SU-DHL-6 (cell line): ENCODE measurements at regions not wholly inside any gene's neighbourhood (a gene's known extent, or its start where the extent isn't known, plus 50 kb on each side); places are given as distances from the start of the nearest gene placed in this dataset.
A peak's percentile ranks its signal among the peaks of the same experiment; 100 is the strongest.

Experiments used
- H2AFZ ChIP-seq: fragments of 200-600 bp; sonication (generic); 2 replicates; pipeline ENCODE4 v1.6.1; 2014; ENCODE audit warnings: low read depth, mild to moderate bottlenecking, moderate library complexity, mixed read lengths, antibody characterized with exemption, low read length; ENCODE audit not compliant: severe bottlenecking
- H3F3A ChIP-seq: fragments of 200-600 bp; shearing (Covaris generic); 2 replicates; pipeline ENCODE4 v1.6.0; 2016; ENCODE audit warnings: antibody characterized with exemption, mild to moderate bottlenecking; ENCODE audit not compliant: insufficient read depth
- H3K27ac ChIP-seq: fragments of 200-600 bp; sonication (generic); 2 replicates; pipeline ENCODE4 v1.5.1; 2016; ENCODE audit warnings: low read depth, mild to moderate bottlenecking, low read length, moderate library complexity, mixed read lengths
- H3K27me3 ChIP-seq: fragments of 200-600 bp; sonication (generic), shearing (Covaris generic); 2 replicates; pipeline ENCODE4 v1.6.0; 2014; ENCODE audit warnings: mild to moderate bottlenecking, low read length
- H3K36me3 ChIP-seq: fragments of 200-600 bp; sonication (generic); 2 replicates; pipeline ENCODE4 v1.6.1; 2014; ENCODE audit warnings: mild to moderate bottlenecking, low read length, mixed read lengths
- H3K4me2 ChIP-seq: fragments of 300-600, 200-600 bp; shearing (Covaris generic), sonication (generic); 2 replicates; pipeline ENCODE4 v1.6.0; 2014; ENCODE audit warnings: low read length, low read depth, mild to moderate bottlenecking; ENCODE audit not compliant: poor library complexity, severe bottlenecking
- H3K4me3 ChIP-seq: fragments of 200-600 bp; sonication (generic); 2 replicates; pipeline ENCODE4 v1.5.1; 2014; ENCODE audit warnings: antibody characterized with exemption, low read length, mild to moderate bottlenecking, mixed read lengths; ENCODE audit not compliant: insufficient read depth, poor library complexity, severe bottlenecking
- H3K79me2 ChIP-seq: fragments of 200-600 bp; sonication (generic); 2 replicates; pipeline ENCODE4 v1.6.1; 2014; ENCODE audit warnings: mild to moderate bottlenecking, low read length, moderate library complexity; ENCODE audit not compliant: insufficient read depth
- H3K9ac ChIP-seq: fragments of 200-600 bp; sonication (generic); 2 replicates; pipeline ENCODE4 v1.7.0; 2014; ENCODE audit warnings: mild to moderate bottlenecking, low read length
- H3K9me2 ChIP-seq: fragments of 200-600 bp; sonication (generic); replicated peaks from 2 replicates; pipeline ENCODE4 v1.6.1; 2014; ENCODE audit warnings: low read length; ENCODE audit not compliant: insufficient read depth
- H3K9me3 ChIP-seq: fragments of 200-600 bp; sonication (generic); 2 replicates; pipeline ENCODE4 v1.6.1; 2014; ENCODE audit warnings: low read length, mixed read lengths; ENCODE audit not compliant: insufficient read depth
- H4K20me1 ChIP-seq: fragments of 200-600 bp; sonication (generic); 2 replicates; pipeline ENCODE4 v1.6.1; 2014; ENCODE audit warnings: low read depth, mild to moderate bottlenecking, antibody characterized with exemption, low read length, moderate library complexity, mixed read lengths
- EZH2phosphoT487 ChIP-seq: fragments of 200-600 bp; sonication (generic), shearing (Covaris generic); conservative IDR thresholded peaks from 2 replicates; pipeline ENCODE4 v1.6.1; 2018; ENCODE audit warnings: mild to moderate bottlenecking, antibody characterized with exemption, low read length, moderate library complexity, mixed read lengths
- TF ChIP-seq, protein P1 (sequence below): fragments of 200-600 bp; sonication (generic); IDR thresholded peaks from one replicate; pipeline ENCODE4 v1.5.1; 2017; ENCODE audit warnings: antibody characterized with exemption, mild to moderate bottlenecking, low read length, moderate library complexity; ENCODE audit not compliant: insufficient read depth, poor library complexity, severe bottlenecking

DNA sequence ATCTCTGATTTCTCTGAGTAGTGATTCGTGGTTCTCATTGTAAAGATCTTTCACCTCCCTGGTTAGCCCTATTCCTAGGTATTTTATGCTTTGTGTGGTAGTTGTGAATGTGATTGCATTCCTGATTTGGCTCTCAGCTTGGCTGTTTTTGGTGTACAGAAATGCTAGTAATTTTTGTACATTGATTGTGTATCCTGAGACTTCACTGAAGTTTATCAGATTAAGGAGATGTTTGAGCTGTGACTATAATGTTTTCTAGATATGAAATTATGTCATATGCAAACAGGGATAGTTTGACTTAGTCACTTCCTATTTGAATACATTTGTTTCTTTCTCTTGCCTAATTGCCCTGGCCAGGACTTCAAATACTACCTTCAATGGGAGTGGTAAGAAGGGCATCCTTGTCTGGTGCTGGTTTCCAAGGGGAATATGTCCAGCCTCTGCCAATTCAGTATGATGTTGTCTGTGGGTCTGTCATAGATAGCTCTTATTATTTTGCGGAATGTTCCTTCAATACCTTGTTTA is 251.9 kb upstream of the ZNF804A start:
- no peaks in the 10 kb centered on the region for H3K79me2 ChIP-seq
- H2AFZ ChIP-seq, result no peak overlapping the region
- TF ChIP-seq EZH2phosphoT487, result no peak
- TF ChIP-seq, protein P1, sequence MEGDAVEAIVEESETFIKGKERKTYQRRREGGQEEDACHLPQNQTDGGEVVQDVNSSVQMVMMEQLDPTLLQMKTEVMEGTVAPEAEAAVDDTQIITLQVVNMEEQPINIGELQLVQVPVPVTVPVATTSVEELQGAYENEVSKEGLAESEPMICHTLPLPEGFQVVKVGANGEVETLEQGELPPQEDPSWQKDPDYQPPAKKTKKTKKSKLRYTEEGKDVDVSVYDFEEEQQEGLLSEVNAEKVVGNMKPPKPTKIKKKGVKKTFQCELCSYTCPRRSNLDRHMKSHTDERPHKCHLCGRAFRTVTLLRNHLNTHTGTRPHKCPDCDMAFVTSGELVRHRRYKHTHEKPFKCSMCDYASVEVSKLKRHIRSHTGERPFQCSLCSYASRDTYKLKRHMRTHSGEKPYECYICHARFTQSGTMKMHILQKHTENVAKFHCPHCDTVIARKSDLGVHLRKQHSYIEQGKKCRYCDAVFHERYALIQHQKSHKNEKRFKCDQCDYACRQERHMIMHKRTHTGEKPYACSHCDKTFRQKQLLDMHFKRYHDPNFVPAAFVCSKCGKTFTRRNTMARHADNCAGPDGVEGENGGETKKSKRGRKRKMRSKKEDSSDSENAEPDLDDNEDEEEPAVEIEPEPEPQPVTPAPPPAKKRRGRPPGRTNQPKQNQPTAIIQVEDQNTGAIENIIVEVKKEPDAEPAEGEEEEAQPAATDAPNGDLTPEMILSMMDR, result no peak
- H3F3A ChIP-seq, result no peaks in the 10 kb centered on the region
- no peak overlapping the region for H3K4me2 ChIP-seq
- no peaks in the 10 kb centered on the region for H3K27me3 ChIP-seq
- H4K20me1 ChIP-seq, result no peaks in the 10 kb centered on the region
- no peak overlapping the region for H3K27ac ChIP-seq
- H3K9me3 ChIP-seq, result no peaks in the 10 kb centered on the region
- no peaks in the 10 kb centered on the region; the same call in 1 of the 2 replicates for H3K36me3 ChIP-seq
- no peaks in the 10 kb centered on the region for H3K9me2 ChIP-seq
- no peak overlapping the region for H3K4me3 ChIP-seq
- no peak overlapping the region for H3K9ac ChIP-seq

DNA sequence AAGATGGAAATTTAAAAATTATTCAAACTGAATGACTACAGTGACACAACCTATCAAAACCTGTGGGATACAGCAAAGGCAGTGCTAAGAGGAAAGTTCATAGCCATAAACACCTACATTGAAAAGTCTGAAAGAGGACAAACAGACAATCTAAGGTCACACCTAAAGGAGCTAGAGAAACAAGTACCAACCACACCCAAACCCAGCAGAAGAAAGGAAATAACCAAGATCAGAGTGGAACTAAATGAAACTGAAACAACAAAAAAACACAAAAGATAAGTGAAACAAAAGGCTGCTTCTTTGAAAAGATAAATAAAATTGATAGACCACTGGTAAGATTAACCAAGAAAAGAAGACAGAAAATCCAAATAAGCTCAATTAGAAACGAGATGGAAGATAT is 247.2 kb upstream of the ZNF804A start:
- H3K9me2 ChIP-seq, result no peaks in the 10 kb centered on the region
- no peaks in the 10 kb centered on the region for H4K20me1 ChIP-seq
- no peak overlapping the region for H3K27ac ChIP-seq
- no peaks in the 10 kb centered on the region for H3K9me3 ChIP-seq
- no peak overlapping the region for H3K4me2 ChIP-seq
- H3K4me3 ChIP-seq, result no peak overlapping the region
- H2AFZ ChIP-seq, result no peak overlapping the region
- H3K27me3 ChIP-seq, result no peaks in the 10 kb centered on the region
- no peaks in the 10 kb centered on the region; the same call in 1 of the 2 replicates for H3K36me3 ChIP-seq
- H3K9ac ChIP-seq, result no peak overlapping the region
- no peaks in the 10 kb centered on the region for H3F3A ChIP-seq
- H3K79me2 ChIP-seq, result no peaks in the 10 kb centered on the region
- TF ChIP-seq EZH2phosphoT487, result no peak
- TF ChIP-seq, protein P1, result no peak

DNA sequence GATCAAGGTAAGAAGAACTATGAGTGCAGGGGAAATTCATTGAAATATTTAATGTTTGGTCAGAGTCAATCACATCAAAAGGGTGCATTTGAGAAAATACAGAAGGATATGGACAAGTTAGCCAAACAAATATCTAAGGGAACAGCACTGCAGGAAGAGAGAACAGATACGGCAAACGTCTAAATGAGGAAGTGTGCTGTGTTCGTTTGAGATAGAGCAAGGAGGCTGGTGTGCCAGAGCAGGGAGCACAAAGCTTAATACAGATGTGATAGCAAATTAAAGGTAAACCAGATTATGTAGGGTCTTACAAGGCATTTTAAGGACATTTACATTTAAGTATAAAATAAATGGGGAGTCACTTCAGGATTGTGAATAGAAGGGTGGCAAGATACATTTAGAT is 241.3 kb upstream of the ZNF804A start:
- peak overlapping the region; percentile 17 for H2AFZ ChIP-seq
- H3K9me3 ChIP-seq, result no peaks in the 10 kb centered on the region
- no peaks in the 10 kb centered on the region for H3K27me3 ChIP-seq
- no peaks in the 10 kb centered on the region for H3K79me2 ChIP-seq
- no peak for TF ChIP-seq EZH2phosphoT487
- TF ChIP-seq, protein P1, result no peak
- H3K36me3 ChIP-seq, result no peaks in the 10 kb centered on the region
- H4K20me1 ChIP-seq, result no peaks in the 10 kb centered on the region
- no peak overlapping the region for H3K4me3 ChIP-seq
- no peak overlapping the region for H3K27ac ChIP-seq
- peak overlapping the region; percentile 14 for H3K4me2 ChIP-seq
- no peaks in the 10 kb centered on the region for H3K9me2 ChIP-seq
- no peaks in the 10 kb centered on the region for H3F3A ChIP-seq
- no peak overlapping the region for H3K9ac ChIP-seq
